Endothelial cell of umbilical vein (primary cell): ENCODE measurements at regions not wholly inside any gene's neighbourhood (a gene's known extent, or its start where the extent isn't known, plus 50 kb on each side); places are given as distances from the start of the nearest gene placed in this dataset.

ENCODE experiments used
- EZH2 ChIP-seq: IDR thresholded peaks from 2 replicates; pipeline ENCODE4 v1.6.1; 2012; ENCODE audit warnings: borderline replicate concordance, low read depth, mild to moderate bottlenecking, moderate library complexity, low read length, inconsistent platforms; ENCODE audit not compliant: severe bottlenecking
- JUN ChIP-seq: IDR thresholded peaks from 2 replicates; pipeline ENCODE4 v1.6.1; 2011; ENCODE audit warnings: borderline replicate concordance, low read depth; ENCODE audit not compliant: insufficient read length, insufficient read depth
- POLR2A ChIP-seq: IDR thresholded peaks from 2 replicates; pipeline ENCODE4 v1.6.1; 2012; ENCODE audit warnings: low read depth, mild to moderate bottlenecking, control low read depth, low read length
- TF ChIP-seq, protein P1 (sequence below): IDR thresholded peaks from 2 replicates; pipeline ENCODE4 v1.6.1; 2011; ENCODE audit not compliant: insufficient read depth, insufficient read length
- TF ChIP-seq, protein P2 (sequence below), 2 donors: IDR thresholded peaks; 1 replicate in 1 of 2; 2 replicates in 1 of 2; pipeline ENCODE4 v1.5.1; 2011; ENCODE audit warnings: low read length in 2 of 2, mild to moderate bottlenecking in 2 of 2, moderate library complexity in 2 of 2, control low read depth in 1 of 2, inconsistent platforms in 1 of 2, low read depth in 1 of 2; ENCODE audit not compliant: insufficient read depth in 1 of 2; ENCODE audit errors: extremely low read depth in 1 of 2

DNA sequence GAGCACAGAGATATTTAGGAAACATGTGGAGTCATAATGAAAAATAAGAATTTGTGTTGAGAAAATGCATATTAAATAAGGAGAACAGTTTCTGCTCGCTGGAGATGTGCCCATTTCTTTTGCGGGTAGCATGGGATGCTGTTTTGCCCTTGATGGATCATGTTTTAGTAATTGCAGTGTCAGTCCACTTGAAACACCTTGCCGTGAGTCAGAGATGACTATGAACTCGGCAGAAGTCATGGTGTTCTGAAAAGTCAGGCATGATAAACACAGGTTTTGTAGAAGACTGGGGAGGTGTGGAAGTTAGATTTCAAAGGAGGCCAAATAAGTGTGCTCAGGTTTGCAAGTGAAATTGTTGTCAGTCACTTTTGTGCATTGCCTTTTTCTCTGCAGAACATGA is 315.0 kb upstream of the LRRC7 start:
- TF ChIP-seq, protein P1, sequence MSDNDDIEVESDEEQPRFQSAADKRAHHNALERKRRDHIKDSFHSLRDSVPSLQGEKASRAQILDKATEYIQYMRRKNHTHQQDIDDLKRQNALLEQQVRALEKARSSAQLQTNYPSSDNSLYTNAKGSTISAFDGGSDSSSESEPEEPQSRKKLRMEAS = no peak
- TF ChIP-seq EZH2 (no peak), JUN (no peak), POLR2A (no peak)
- TF ChIP-seq, protein P2, sequence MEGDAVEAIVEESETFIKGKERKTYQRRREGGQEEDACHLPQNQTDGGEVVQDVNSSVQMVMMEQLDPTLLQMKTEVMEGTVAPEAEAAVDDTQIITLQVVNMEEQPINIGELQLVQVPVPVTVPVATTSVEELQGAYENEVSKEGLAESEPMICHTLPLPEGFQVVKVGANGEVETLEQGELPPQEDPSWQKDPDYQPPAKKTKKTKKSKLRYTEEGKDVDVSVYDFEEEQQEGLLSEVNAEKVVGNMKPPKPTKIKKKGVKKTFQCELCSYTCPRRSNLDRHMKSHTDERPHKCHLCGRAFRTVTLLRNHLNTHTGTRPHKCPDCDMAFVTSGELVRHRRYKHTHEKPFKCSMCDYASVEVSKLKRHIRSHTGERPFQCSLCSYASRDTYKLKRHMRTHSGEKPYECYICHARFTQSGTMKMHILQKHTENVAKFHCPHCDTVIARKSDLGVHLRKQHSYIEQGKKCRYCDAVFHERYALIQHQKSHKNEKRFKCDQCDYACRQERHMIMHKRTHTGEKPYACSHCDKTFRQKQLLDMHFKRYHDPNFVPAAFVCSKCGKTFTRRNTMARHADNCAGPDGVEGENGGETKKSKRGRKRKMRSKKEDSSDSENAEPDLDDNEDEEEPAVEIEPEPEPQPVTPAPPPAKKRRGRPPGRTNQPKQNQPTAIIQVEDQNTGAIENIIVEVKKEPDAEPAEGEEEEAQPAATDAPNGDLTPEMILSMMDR (IDR thresholded peaks at IDR 0.05; ENCODE audit: extremely low read depth in 1 of 2, insufficient read depth in 1 of 2, low read depth in 1 of 2, low read length in 2 of 2) = no peak
